Ascending aorta (tissue), 2 donors: ENCODE measurements at regions not wholly inside any gene's neighbourhood (a gene's known extent, or its start where the extent isn't known, plus 50 kb on each side); places are given as distances from the start of the nearest gene placed in this dataset.

Source experiments
- DNase-seq, 2 donors: peaks; one replicate each; pipeline ENCODE4 v3.0.0-alpha.2; 2019; ENCODE audit warnings: low spot score in 2 of 2
- H3K27ac ChIP-seq, 2 donors: fragments of 200-600 bp; sonication (generic); one replicate each; pipeline ENCODE4 v1.5.1; 2016 to 2017; ENCODE audit warnings: mild to moderate bottlenecking in 1 of 2
- H3K27me3 ChIP-seq: fragments of 200-600 bp; sonication (generic); one replicate; pipeline ENCODE4 v1.5.1; 2017
- H3K36me3 ChIP-seq, 2 donors: fragments of 200-600 bp; sonication (generic); one replicate each; pipeline ENCODE4 v1.5.1; 2016
- H3K4me1 ChIP-seq, 2 donors: fragments of 200-600 bp; sonication (generic); one replicate each; pipeline ENCODE4 v1.5.1; 2016 to 2017; ENCODE audit warnings: mild to moderate bottlenecking in 1 of 2
- H3K4me3 ChIP-seq, 2 donors: fragments of 200-600 bp; sonication (generic); one replicate each; pipeline ENCODE4 v1.5.1; 2016 to 2017; ENCODE audit warnings: mild to moderate bottlenecking in 1 of 2
- H3K9me3 ChIP-seq, 2 donors: fragments of 200-600 bp; sonication (generic); one replicate each; pipeline ENCODE4 v1.5.1; 2016
- intact Hi-C: fragments of 100-400 bp; cut with DNase I; formaldehyde crosslinking; loops from one replicate; pipeline ENCODE4 v1.15.1; 2023
- TF ChIP-seq, protein P1 (sequence below), 3 experiments: fragments of 200-600 bp in 2 of 3; fragments of 450-650 bp in 1 of 3; sonication (generic) in 2 of 3; IDR thresholded peaks; one replicate each; pipeline ENCODE4 v1.5.1; 2016 to 2019; ENCODE audit warnings: antibody characterized with exemption in 3 of 3, mild to moderate bottlenecking in 1 of 3, moderate library complexity in 1 of 3

DNA sequence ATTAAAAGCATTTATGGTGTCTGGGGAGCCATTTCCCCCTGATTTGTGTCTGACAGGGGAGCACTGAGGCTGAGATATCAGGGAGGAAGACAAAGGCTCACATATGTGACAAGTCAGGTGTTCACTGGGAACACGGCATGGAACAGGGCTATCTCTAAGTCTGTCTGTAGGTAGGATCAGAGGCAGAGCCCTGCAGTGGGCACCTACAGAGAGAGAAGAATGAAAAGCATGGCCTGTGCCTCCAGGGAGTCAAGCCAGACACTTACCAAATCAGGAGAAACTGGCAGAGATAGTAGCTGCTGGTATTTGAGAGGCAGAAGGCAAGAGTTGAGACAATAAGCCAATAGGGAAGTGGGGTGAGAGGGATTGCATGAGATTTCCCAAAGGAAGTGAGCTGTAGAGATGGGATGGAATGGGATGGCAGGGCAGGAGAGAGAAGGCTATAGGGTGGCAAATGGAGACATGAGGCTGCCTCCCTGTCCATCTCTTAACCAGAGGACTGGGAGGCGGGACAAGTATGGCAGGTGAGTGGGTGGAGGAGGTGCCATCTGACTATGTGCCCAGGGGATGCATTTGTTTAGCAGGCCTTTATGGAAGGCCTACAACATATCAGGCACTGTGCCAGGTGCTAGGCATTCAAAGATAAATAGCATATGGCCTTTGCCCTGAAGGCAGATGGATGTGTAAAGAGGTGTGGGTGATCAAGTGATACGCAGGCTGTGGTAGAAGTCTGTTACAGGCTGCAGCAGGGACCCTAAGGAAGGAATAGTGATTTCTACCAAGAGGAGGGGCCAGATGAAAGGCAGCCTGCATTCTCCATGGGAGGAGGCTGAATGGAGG, 136.2 kb upstream of the IPO9 start:
- no peak overlapping the region for H3K27ac ChIP-seq
- TF ChIP-seq, protein P1, sequence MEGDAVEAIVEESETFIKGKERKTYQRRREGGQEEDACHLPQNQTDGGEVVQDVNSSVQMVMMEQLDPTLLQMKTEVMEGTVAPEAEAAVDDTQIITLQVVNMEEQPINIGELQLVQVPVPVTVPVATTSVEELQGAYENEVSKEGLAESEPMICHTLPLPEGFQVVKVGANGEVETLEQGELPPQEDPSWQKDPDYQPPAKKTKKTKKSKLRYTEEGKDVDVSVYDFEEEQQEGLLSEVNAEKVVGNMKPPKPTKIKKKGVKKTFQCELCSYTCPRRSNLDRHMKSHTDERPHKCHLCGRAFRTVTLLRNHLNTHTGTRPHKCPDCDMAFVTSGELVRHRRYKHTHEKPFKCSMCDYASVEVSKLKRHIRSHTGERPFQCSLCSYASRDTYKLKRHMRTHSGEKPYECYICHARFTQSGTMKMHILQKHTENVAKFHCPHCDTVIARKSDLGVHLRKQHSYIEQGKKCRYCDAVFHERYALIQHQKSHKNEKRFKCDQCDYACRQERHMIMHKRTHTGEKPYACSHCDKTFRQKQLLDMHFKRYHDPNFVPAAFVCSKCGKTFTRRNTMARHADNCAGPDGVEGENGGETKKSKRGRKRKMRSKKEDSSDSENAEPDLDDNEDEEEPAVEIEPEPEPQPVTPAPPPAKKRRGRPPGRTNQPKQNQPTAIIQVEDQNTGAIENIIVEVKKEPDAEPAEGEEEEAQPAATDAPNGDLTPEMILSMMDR (IDR thresholded peaks at IDR 0.05), result no peak
- no peak for DNase-seq
- peaks cover 8 to 16% of the 10 kb centered on the region in 2 donors for H3K4me1 ChIP-seq
- no peaks in the 10 kb centered on the region for H3K36me3 ChIP-seq
- H3K4me3 ChIP-seq, result no peak overlapping the region
- intact Hi-C loops, result loop anchor here (5.0 kb wide), 1 partner anchor 40 kb away; no protein-coding TSS in a partner anchor
- no peaks in the 10 kb centered on the region for H3K9me3 ChIP-seq
- H3K27me3 ChIP-seq, result no peaks in the 10 kb centered on the region

DNA sequence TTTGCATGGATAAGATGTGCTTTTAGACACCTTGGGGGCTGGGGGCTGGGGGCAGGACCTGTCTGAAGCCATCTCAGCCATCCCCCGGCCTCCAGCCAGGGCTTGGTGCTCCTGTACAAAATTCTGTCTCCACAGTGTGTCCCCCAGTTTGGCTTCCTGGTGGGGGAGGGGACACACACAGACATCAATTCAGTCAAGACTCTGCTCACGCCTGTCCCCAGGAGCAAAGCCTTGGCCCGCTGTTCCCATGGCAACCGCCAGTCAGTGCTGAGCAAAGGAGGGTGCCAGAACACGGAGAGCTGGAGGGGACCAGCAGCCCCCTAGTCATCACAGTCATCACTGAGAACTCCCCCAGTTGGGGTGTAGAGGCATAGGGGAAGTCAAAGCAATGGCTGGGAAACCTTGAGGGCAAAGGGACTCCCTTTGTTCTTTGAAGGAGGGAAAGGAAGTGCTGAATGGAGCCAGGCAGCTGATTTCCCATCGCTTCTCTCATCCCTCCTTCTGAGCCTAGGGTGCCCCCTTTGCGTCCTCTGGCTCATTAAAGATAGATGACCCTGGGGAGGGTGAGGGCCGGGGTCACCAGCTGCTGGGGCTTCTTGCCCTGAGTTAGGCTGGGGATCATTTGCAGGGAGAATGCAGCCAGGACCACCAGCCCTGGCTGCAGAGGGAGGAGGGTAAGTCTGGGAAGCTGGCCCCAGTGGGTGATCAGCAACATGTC, 134.9 kb upstream of the IPO9 start:
- Histone ChIP-seq H3K4me1 (peaks cover 8 to 16% of the 10 kb centered on the region in 2 donors), H3K36me3 (peaks cover 0 to 4% of the 10 kb centered on the region in 2 donors), H3K9me3 (no peaks in the 10 kb centered on the region), H3K4me3 (no peak overlapping the region), H3K27ac (no peak overlapping the region), H3K27me3 (no peaks in the 10 kb centered on the region)
- no peak for DNase-seq
- intact Hi-C loops, result loop anchor here (5.0 kb wide), 1 partner anchor 42 kb away; no protein-coding TSS in a partner anchor
- TF ChIP-seq, protein P1 (IDR thresholded peaks at IDR 0.05), result no peak

DNA sequence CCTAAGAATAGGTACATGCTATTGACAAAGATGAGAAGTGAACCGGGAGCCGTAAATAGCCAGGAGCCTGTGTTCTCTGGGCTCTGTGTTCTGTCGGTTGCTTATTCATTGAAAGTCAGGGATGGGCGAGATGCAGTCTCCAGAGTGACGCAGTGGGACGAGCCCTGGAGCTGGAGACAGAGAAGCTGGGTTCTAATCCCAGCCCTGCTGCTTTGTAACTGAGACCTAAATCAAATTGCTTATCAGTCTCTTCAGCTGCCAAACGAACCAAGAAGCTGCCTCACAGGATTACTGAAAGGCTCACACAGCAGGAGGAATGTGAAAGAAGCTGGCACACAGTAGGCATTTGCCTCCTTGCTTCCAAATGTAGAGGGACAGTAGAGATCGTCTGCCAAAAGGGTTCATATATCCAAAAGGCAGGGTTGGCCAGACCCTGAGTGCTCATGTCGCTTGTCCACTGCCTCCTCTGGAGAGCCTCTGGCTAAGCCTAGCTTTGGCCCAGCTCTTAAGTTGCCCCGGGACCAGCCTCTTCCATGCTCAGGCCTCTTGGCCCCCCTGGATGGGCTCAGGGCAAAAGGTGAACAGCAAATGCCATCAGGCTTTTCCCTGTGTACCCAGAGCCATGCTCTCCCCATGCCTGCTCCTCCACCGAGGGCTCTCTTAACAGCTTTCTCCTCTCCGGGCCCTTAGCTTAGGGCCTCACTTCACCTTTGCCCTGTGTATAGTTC, 134.2 kb upstream of the IPO9 start:
- no peak overlapping the region for H3K27ac ChIP-seq
- peaks cover 0 to 4% of the 10 kb centered on the region in 2 donors for H3K36me3 ChIP-seq
- peaks cover 8 to 16% of the 10 kb centered on the region in 2 donors for H3K4me1 ChIP-seq
- H3K4me3 ChIP-seq, result no peak overlapping the region
- no peak for DNase-seq
- no peaks in the 10 kb centered on the region for H3K9me3 ChIP-seq
- TF ChIP-seq, protein P1 (IDR thresholded peaks at IDR 0.05), result no peak
- intact Hi-C loops, result loop anchor here (5.0 kb wide), 1 partner anchor 42 kb away; no protein-coding TSS in a partner anchor
- H3K27me3 ChIP-seq, result no peaks in the 10 kb centered on the region

DNA sequence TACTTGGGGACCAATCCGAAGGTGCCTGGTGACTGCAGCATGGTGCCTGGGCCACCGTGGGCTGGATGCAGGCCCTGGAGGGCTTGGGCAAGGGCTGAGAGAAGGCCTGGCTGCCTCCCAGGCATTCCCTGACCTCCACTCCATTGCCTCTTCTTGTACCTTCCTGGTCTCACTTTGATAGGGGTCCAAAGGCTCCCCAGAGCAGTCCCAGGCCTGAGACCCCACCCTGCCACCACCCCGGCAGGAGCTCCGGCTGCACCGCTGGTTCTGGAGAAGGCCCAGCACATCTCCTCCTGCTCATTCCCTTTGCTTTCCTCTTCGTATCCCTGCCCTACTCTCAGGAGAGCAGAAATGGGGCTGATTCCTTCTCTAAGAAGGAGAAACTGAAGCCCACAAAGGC, 133.3 kb upstream of the IPO9 start:
- intact Hi-C loops, result no loop called here
- Histone ChIP-seq H3K36me3 (peaks cover 0 to 4% of the 10 kb centered on the region in 2 donors), H3K4me3 (no peak overlapping the region), H3K27me3 (no peaks in the 10 kb centered on the region), H3K27ac (peak overlapping the region; percentile 36 to 53), H3K9me3 (no peaks in the 10 kb centered on the region), H3K4me1 (peaks cover 8 to 16% of the 10 kb centered on the region in 2 donors)
- DNase-seq, result no peak
- TF ChIP-seq, protein P1 (IDR thresholded peaks at IDR 0.05), result no peak

DNA sequence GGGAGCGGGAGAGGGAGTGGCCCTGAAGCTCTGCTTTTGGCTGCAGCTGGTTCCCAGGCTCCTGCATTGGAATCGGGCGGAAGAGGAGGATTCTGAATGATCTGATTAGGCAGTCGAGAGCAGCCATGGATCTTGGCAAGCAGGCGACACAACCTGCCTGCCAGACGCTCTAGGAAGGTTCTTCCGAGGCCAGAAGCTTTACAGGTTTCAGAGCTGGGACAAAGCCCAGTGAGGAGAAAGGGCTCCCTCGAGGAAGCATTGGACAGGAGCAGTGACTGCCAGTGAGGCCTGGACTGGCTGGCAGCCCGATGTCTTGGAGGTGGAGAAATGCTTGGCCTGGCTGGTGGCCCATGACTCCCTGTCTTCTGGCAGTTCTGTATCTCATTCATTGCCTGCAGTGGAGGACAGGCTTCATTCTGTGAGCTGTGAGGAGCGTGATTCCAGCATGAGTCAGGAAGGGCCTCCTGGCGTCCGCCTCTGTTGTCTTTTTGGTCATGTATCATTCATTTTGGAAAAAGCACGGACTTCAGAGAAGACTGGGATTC, 132.7 kb upstream of the IPO9 start:
- TF ChIP-seq, protein P1 (IDR thresholded peaks at IDR 0.05), result no peak
- H3K36me3 ChIP-seq, result peaks cover 0 to 4% of the 10 kb centered on the region in 2 donors
- no peaks in the 10 kb centered on the region for H3K9me3 ChIP-seq
- peak in 1 of 2 donors; percentile 91 for DNase-seq
- H3K4me3 ChIP-seq, result no peak overlapping the region
- peaks cover 8 to 16% of the 10 kb centered on the region in 2 donors for H3K4me1 ChIP-seq
- intact Hi-C loops, result no loop called here
- H3K27me3 ChIP-seq, result no peaks in the 10 kb centered on the region
- H3K27ac ChIP-seq, result peak overlapping the region; percentile 36 to 53
